NB4 (cell line): ENCODE measurements at regions not wholly inside any gene's neighbourhood (a gene's known extent, or its start where the extent isn't known, plus 50 kb on each side); places are given as distances from the start of the nearest gene placed in this dataset.

Experiments
- DNase-seq: peaks from one replicate; pipeline ENCODE4 v3.0.0; 2010; ENCODE audit warnings: low read depth
- H3K4me3 ChIP-seq: one replicate; pipeline ENCODE4 v1.5.1; 2011; ENCODE audit warnings: mild to moderate bottlenecking, low read depth, low read length, moderate library complexity
- MYC ChIP-seq: IDR thresholded peaks from 2 replicates; pipeline ENCODE4 v1.6.1; 2011; ENCODE audit warnings: low read depth, low read length
- POLR2A ChIP-seq: IDR thresholded peaks from 2 replicates; pipeline ENCODE4 v1.6.1; 2011; ENCODE audit warnings: mild to moderate bottlenecking; ENCODE audit not compliant: insufficient read length; ENCODE audit errors: extremely low read depth
- TF ChIP-seq, protein P1 (sequence below): IDR thresholded peaks from 2 replicates; pipeline ENCODE4 v1.6.1; 2011; ENCODE audit warnings: low read depth, low read length
- TF ChIP-seq, protein P2 (sequence below): IDR thresholded peaks from one replicate; pipeline ENCODE4 v1.5.1; 2012; ENCODE audit warnings: low read depth, low read length

GRCh38 chr1:56297208-56297607, 282.2 kb downstream of the PLPP3 start:
- H3K4me3 ChIP-seq: no peak overlapping the region
- TF ChIP-seq MYC (no peak), POLR2A (no peak)
- TF ChIP-seq, protein P1, sequence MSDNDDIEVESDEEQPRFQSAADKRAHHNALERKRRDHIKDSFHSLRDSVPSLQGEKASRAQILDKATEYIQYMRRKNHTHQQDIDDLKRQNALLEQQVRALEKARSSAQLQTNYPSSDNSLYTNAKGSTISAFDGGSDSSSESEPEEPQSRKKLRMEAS: no peak
- TF ChIP-seq, protein P2, sequence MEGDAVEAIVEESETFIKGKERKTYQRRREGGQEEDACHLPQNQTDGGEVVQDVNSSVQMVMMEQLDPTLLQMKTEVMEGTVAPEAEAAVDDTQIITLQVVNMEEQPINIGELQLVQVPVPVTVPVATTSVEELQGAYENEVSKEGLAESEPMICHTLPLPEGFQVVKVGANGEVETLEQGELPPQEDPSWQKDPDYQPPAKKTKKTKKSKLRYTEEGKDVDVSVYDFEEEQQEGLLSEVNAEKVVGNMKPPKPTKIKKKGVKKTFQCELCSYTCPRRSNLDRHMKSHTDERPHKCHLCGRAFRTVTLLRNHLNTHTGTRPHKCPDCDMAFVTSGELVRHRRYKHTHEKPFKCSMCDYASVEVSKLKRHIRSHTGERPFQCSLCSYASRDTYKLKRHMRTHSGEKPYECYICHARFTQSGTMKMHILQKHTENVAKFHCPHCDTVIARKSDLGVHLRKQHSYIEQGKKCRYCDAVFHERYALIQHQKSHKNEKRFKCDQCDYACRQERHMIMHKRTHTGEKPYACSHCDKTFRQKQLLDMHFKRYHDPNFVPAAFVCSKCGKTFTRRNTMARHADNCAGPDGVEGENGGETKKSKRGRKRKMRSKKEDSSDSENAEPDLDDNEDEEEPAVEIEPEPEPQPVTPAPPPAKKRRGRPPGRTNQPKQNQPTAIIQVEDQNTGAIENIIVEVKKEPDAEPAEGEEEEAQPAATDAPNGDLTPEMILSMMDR: no peak
- DNase-seq: no peak

DNA sequence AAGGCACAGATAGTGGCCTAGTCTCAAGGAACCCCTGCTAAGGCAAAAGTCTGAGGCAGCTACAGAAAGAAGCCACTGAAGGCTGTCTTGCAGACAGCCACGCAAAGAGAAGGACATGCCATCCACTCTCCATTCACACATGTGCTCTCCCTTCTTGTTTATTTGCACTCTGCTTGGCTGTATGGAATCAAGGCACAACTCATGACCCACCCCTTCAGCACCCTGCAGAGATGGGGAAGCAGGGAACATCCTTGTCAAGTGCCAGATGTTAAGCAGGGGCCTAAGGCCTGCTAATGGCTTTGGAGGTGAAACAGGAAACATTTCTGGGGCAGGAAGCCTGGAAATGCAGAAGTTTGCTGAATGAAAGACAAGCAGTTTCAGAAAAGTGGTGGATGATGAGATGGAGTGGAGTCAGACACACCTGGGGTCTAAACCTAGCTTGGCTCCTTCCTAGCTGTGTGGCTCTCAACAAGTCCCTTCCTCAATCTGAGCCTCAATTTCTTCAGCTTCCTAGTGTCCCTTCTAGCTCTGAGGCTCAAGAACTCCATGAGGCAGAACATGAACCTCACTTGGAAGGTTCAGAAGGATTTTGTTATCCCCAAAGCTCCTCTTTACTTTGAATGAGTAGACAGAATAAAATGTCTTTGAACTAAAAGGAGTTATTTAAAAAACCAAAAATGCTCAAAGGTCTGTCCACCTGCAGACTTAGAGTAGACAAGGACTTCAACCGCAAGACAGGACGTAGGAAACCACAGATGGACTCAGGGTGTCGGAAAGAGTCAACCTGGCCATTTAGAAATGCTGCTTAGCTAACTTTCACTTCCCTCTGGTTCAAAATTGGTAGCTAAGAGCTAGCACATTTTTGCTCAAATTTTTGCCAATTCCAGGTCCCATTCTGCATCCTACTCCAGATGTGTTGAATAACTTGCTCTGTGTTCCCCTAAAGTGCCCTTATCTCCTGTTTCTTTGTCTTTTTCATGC, 283.1 kb downstream of the PLPP3 start:
- no peak for TF ChIP-seq POLR2A
- TF ChIP-seq, protein P2: no peak
- TF ChIP-seq, protein P1: no peak
- no peak for TF ChIP-seq MYC
- no peak for DNase-seq
- no peak overlapping the region for H3K4me3 ChIP-seq

DNA sequence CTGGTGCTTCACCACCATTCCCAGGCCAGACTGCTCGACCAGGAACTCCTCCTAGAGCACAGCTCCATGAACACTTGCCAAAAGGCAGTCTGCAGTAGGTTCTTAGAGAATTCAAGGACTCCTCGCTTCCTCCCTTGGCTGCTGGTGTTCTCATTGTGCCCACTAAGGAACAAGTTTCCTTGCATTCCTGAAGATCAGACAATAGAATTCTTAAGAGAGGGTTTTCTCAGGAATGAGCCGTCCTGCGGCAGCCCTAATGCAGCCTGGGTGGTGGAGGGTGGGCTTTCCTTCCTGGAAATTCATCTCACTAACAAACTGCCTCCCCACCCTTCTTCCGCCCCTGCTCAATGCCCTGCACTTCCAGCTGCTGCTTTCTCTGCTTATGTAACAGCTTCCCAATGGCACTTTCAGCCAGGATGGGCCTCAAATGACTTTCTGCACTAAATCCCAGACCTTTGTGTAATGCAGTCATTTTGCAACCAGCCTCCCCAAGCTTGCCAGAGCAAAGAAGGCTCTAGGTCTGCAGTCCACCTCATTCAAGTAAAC, 287.9 kb downstream of the PLPP3 start:
- TF ChIP-seq, protein P2: no peak
- TF ChIP-seq MYC: no peak
- TF ChIP-seq POLR2A: no peak
- TF ChIP-seq, protein P1: no peak
- H3K4me3 ChIP-seq: no peak overlapping the region
- DNase-seq: no peak

- H3K4me3 ChIP-seq: no peak overlapping the region
- TF ChIP-seq, protein P1: no peak
- TF ChIP-seq POLR2A: no peak
- TF ChIP-seq MYC: no peak
- TF ChIP-seq, protein P2: no peak
- no peak for DNase-seq
Measured at GRCh38 chr1:56289260-56289659, 290.1 kb downstream of the PLPP3 start.

DNA sequence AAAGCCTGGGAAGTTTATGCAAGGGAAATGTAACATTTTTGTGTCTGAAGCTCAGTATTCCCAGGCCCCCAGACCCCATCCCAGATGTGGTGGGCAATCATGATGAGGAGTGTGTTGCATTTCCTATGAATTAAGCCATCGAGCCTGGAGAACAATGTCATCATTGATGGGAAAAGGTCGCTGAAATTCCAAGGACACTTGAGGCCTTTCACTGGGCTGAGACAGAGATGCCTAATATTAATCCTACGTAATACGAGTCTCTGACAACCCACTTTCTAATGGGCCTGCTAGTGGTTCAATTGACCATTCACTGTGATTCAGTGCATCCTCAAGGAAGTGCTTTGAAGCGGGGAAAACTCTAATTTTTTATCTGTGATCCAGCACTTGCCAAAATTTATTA, 291.6 kb downstream of the PLPP3 start:
- TF ChIP-seq, protein P2: no peak
- TF ChIP-seq MYC (no peak), POLR2A (no peak)
- TF ChIP-seq, protein P1: no peak
- DNase-seq: no peak
- H3K4me3 ChIP-seq: no peak overlapping the region
